ENCODE measurements at regions not wholly inside any gene's neighbourhood (a gene's known extent, or its start where the extent isn't known, plus 50 kb on each side); places are given as distances from the start of the nearest gene placed in this dataset.

DNA sequence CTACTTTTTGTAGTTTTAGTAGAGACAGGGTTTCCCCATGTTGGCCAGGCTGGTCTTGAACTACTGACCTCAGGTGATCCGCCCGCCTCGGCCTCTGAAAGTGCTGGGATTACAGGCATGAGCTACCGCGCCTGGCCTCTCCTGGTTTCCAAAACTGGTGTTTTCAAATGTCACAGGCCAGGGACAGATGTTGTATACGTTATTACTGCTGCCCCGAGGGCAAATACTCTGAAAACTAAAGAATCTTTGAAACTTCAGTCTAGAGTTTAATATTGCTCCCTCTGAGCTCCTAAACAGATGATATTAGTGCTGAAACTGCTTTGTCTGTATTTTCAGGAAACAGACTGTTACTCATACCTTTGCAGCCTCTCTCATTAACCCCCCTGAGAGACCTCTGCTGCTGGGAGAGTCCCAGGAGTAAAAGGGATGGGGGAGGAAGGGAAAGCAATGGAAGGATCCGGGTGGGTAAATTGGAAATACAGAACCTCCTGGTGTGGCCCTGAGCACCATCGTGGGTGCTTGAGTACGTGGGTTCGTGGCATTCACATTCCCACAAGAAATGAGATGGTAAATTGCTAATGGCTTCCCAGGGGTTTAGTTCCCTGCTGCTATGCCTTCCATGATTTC lies 96.3 kb upstream of the IGF1R start:
- H3K27me3 ChIP-seq: peaks cover 0 to 48% (median 25%) of the 10 kb centered on the region in 7 donors
- no peak for ATAC-seq
- no peaks in the 10 kb centered on the region for H3K36me3 ChIP-seq
- no peak overlapping the region for H3K27ac ChIP-seq
- H3K4me3 ChIP-seq: no peak overlapping the region
- intact Hi-C loops (cut with DNase I): no loop called here
- TF ChIP-seq, protein P1, sequence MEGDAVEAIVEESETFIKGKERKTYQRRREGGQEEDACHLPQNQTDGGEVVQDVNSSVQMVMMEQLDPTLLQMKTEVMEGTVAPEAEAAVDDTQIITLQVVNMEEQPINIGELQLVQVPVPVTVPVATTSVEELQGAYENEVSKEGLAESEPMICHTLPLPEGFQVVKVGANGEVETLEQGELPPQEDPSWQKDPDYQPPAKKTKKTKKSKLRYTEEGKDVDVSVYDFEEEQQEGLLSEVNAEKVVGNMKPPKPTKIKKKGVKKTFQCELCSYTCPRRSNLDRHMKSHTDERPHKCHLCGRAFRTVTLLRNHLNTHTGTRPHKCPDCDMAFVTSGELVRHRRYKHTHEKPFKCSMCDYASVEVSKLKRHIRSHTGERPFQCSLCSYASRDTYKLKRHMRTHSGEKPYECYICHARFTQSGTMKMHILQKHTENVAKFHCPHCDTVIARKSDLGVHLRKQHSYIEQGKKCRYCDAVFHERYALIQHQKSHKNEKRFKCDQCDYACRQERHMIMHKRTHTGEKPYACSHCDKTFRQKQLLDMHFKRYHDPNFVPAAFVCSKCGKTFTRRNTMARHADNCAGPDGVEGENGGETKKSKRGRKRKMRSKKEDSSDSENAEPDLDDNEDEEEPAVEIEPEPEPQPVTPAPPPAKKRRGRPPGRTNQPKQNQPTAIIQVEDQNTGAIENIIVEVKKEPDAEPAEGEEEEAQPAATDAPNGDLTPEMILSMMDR (IDR thresholded peaks at IDR 0.05): no peak
- 73 to 78% methylated on average over 11 of the region's 11 CpGs for whole genome bisulfite sequencing, 2 donors
- H3K4me1 ChIP-seq: peaks cover 0 to 19% (median 17%) of the 10 kb centered on the region in 9 donors
- no peak for DNase-seq
- H3K9me3 ChIP-seq: no peaks in the 10 kb centered on the region

- TF ChIP-seq, protein P1 (IDR thresholded peaks at IDR 0.05): no peak
- Histone ChIP-seq H3K27ac (no peak overlapping the region), H3K4me1 (no peaks in the 10 kb centered on the region), H3K36me3 (no peaks in the 10 kb centered on the region), H3K4me3 (no peak overlapping the region), H3K27me3 (peaks cover 0 to 54% (median 33%) of the 10 kb centered on the region in 7 donors), H3K9me3 (no peaks in the 10 kb centered on the region)
- DNase-seq (no peak), ATAC-seq (no peak)
- WGBS, 2 donors: 51 to 59% methylated on average over 6 of the region's 6 CpGs
- intact Hi-C loops (cut with DNase I): no loop called here
Observed at GRCh38 chr15:98554272-98555172, 93.8 kb upstream of the IGF1R start.

GRCh38 chr15:98555173-98555515 lies 93.2 kb upstream of the IGF1R start:
- ATAC-seq: no peak

GRCh38 chr15:98556321-98556720 lies 92.0 kb upstream of the IGF1R start:
- H3K36me3 ChIP-seq: no peaks in the 10 kb centered on the region
- no peaks in the 10 kb centered on the region for H3K9me3 ChIP-seq
- no peak for ATAC-seq
- intact Hi-C loops (cut with DNase I): no loop called here
- DNase-seq: no peak
- TF ChIP-seq, protein P1 (IDR thresholded peaks at IDR 0.05): no peak
- H3K27me3 ChIP-seq: peaks cover 0 to 53% (median 37%) of the 10 kb centered on the region in 7 donors
- no peak overlapping the region for H3K27ac ChIP-seq
- H3K4me1 ChIP-seq: no peaks in the 10 kb centered on the region
- H3K4me3 ChIP-seq: no peak overlapping the region
- 83 to 84% methylated on average over 4 of the region's 4 CpGs for WGBS, 2 donors

More at GRCh38 chr15:98555173-98555515, 93.2 kb upstream of the IGF1R start:
- Histone ChIP-seq H3K27me3 (peaks cover 0 to 55% (median 37%) of the 10 kb centered on the region in 7 donors), H3K4me3 (no peak overlapping the region), H3K27ac (no peak overlapping the region), H3K4me1 (no peaks in the 10 kb centered on the region), H3K9me3 (no peaks in the 10 kb centered on the region), H3K36me3 (no peaks in the 10 kb centered on the region)
- no peak for DNase-seq
- intact Hi-C loops (cut with DNase I): no loop called here
- TF ChIP-seq, protein P1 (IDR thresholded peaks at IDR 0.05): no peak

Measured in heart right ventricle (tissue), 16 donors.